K562 (cell line): ENCODE measurements at regions not wholly inside any gene's neighbourhood (a gene's known extent, or its start where the extent isn't known, plus 50 kb on each side); places are given as distances from the start of the nearest gene placed in this dataset.

Source experiments
- ATAC-seq: fragments of 200-7000 bp; cut with Tn5 transposase; 3 replicates; pipeline ENCODE4 v1.9.1; 2020; ENCODE audit warnings: moderate library complexity
- BruUV-seq: library from RNA; stranded (reverse); fragments of 400-500 nt; replicated peaks from 2 replicates; lab custom pipeline; 2021; lab: Mats Ljungman, UMichigan
- CTCF ChIA-PET: fragments of 300-600 bp; formaldehyde crosslinking; extraction: SDS; loops from one replicate; lab custom pipeline; 2021; ENCODE audit warnings: low intra/inter-chr PET ratio; lab: Yijun Ruan, JAX
- POLR2A ChIA-PET: fragments of 300-600, 350-650 bp; sonication (Branson Sonifier 250); formaldehyde crosslinking; extraction: SDS; loops from one replicate; lab custom pipeline; 2021; ENCODE audit warnings: antibody characterized with exemption, inconsistent platforms; lab: Yijun Ruan, JAX
- DNase-seq, 4 experiments: peaks; one replicate each; pipeline versions ENCODE4 v3.0.0 to v3.0.0-alpha.2; 2011 to 2018; ENCODE audit warnings: low spot score in 3 of 4, mixed read lengths in 3 of 4; ENCODE audit errors: extremely low read depth in 1 of 4
- FAIRE-seq: peaks from 2 replicates; lab custom pipeline; 2011; peaks lifted over from hg19 to GRCh38; lab: Jason Lieb, UNC
- H2AFZ ChIP-seq: 2 replicates; pipeline ENCODE4 v1.6.0; 2011; ENCODE audit warnings: low read depth, low read length, control low read depth, inconsistent platforms
- H3K27ac ChIP-seq: fragments of 200-600 bp; 3 replicates; pipeline ENCODE4 v1.8.0; 2011; ENCODE audit warnings: low read depth, mild to moderate bottlenecking, control low read depth, inconsistent platforms, low read length, moderate library complexity, mixed read lengths; ENCODE audit errors: extremely low read depth
- H3K27me3 ChIP-seq, 2 experiments: fragments of 300-600 bp in 1 of 2; 2 replicates in 1 of 2; 3 replicates in 1 of 2; pipeline versions ENCODE4 v1.6.0 to v1.8.0; 2011; ENCODE audit warnings: inconsistent platforms in 2 of 2, low read length in 2 of 2, mild to moderate bottlenecking in 1 of 2, mixed read lengths in 1 of 2, moderate library complexity in 1 of 2; ENCODE audit not compliant: control insufficient read depth in 2 of 2, insufficient read depth in 2 of 2
- H3K36me3 ChIP-seq: fragments of 300-600 bp; 3 replicates; pipeline ENCODE4 v1.8.0; 2011; ENCODE audit warnings: mild to moderate bottlenecking, low read length, inconsistent platforms; ENCODE audit not compliant: control insufficient read depth, insufficient read depth
- H3K4me1 ChIP-seq, 2 experiments: fragments of 200-600 bp in 1 of 2; replicated peaks in 1 of 2; 2 replicates in 1 of 2; 3 replicates in 1 of 2; pipeline versions ENCODE4 v1.5.1 to v1.8.0; 2011; ENCODE audit warnings: inconsistent platforms in 2 of 2, low read length in 2 of 2, mild to moderate bottlenecking in 1 of 2, mixed read lengths in 1 of 2, moderate library complexity in 1 of 2; ENCODE audit not compliant: control insufficient read depth in 2 of 2, insufficient read depth in 2 of 2
- H3K4me2 ChIP-seq: 2 replicates; pipeline ENCODE4 v1.6.1; 2011; ENCODE audit warnings: low read length, control low read depth, inconsistent platforms, mixed read lengths; ENCODE audit not compliant: insufficient read depth
- H3K4me3 ChIP-seq: fragments of 200-600 bp; sonication (generic), shearing (Covaris generic); 2 replicates; pipeline ENCODE4 v1.5.1; 2016; ENCODE audit warnings: control low read depth, inconsistent platforms
- H3K79me2 ChIP-seq: fragments of 200-600 bp; 3 replicates; pipeline ENCODE4 v1.8.0; 2011; ENCODE audit warnings: low read length, inconsistent platforms; ENCODE audit not compliant: control insufficient read depth, insufficient read depth
- H3K9ac ChIP-seq, 2 experiments: 2 replicates each; pipeline versions ENCODE4 v1.6.0 to v1.6.1; 2011; ENCODE audit warnings: low read depth in 2 of 2, low read length in 2 of 2, control low read depth in 1 of 2, inconsistent platforms in 1 of 2, mild to moderate bottlenecking in 1 of 2, mixed read lengths in 1 of 2; ENCODE audit not compliant: insufficient read depth in 1 of 2
- H3K9me1 ChIP-seq: one replicate; pipeline ENCODE4 v1.6.0; 2011; ENCODE audit warnings: inconsistent platforms, mild to moderate bottlenecking, low read length, moderate library complexity; ENCODE audit not compliant: control insufficient read depth, insufficient read depth
- H3K9me3 ChIP-seq: replicated peaks from 2 replicates; pipeline ENCODE4 v1.5.1; 2011; ENCODE audit warnings: low read depth, low read length, inconsistent platforms; ENCODE audit not compliant: control insufficient read depth, insufficient read depth
- H4K20me1 ChIP-seq: replicated peaks from 2 replicates; pipeline ENCODE4 v1.6.1; 2011; ENCODE audit warnings: low read length, inconsistent platforms, mixed read lengths; ENCODE audit not compliant: control insufficient read depth, insufficient read depth
- CC2D1A ChIP-seq: fragments of 450-650 bp; IDR thresholded peaks from 2 replicates; pipeline ENCODE4 v1.6.1; 2017; ENCODE audit warnings: mild to moderate bottlenecking
- CHD4 ChIP-seq: fragments of 200-600 bp; sonication (generic); IDR thresholded peaks from 3 replicates; pipeline ENCODE4 v1.6.1; 2012; ENCODE audit warnings: low read depth, mild to moderate bottlenecking, mixed read lengths, low read length, inconsistent platforms; ENCODE audit not compliant: insufficient read depth, insufficient replicate concordance, poor library complexity, severe bottlenecking
- GABPB2 ChIP-seq: fragments of 250-450 bp; sonication (Bioruptor Pico); conservative IDR thresholded peaks from 2 replicates; pipeline ENCODE4 v1.5.1; 2021; ENCODE audit warnings: mild to moderate bottlenecking
- GTF2F1 ChIP-seq: IDR thresholded peaks from 2 replicates; pipeline ENCODE4 v1.6.1; 2011; ENCODE audit warnings: low read depth, low read length, improper control_type of control experiment
- KDM4B ChIP-seq, 2 experiments: fragments of 450-650 bp in 1 of 2; sonication (generic) in 1 of 2; IDR thresholded peaks; 2 replicates each; pipeline ENCODE4 v1.6.1; 2016 to 2017; ENCODE audit warnings: borderline replicate concordance in 2 of 2, antibody characterized with exemption in 1 of 2, low read depth in 1 of 2, mild to moderate bottlenecking in 1 of 2
- KLF6 ChIP-seq: fragments of 250-450 bp; sonication (Bioruptor Pico); IDR thresholded peaks from 2 replicates; pipeline ENCODE4 v1.4.0; 2020; ENCODE audit warnings: mild to moderate bottlenecking, moderate library complexity, borderline replicate concordance
- MCM5 ChIP-seq: fragments of 450-650 bp; IDR thresholded peaks from 2 replicates; pipeline ENCODE4 v1.6.1; 2016; ENCODE audit warnings: low read depth
- MIER1 ChIP-seq: fragments of 450-650 bp; IDR thresholded peaks from 2 replicates; pipeline ENCODE4 v1.6.1; 2016; ENCODE audit warnings: antibody characterized with exemption, mild to moderate bottlenecking, low read depth
- RBM25 ChIP-seq: fragments of 200-400 bp; formaldehyde crosslinking; IDR thresholded peaks from 2 replicates; pipeline ENCODE4 v1.6.1; 2018; ENCODE audit warnings: low read length, low read depth, moderate library complexity; ENCODE audit not compliant: severe bottlenecking
- RFX5 ChIP-seq: IDR thresholded peaks from 2 replicates; pipeline ENCODE4 v1.6.1; 2011; ENCODE audit warnings: low read depth, mild to moderate bottlenecking, improper control_type of control experiment, low read length
- TRIM24 ChIP-seq, 2 experiments: fragments of 450-650 bp; IDR thresholded peaks; 2 replicates each; pipeline ENCODE4 v1.6.1; 2016
- ZNF133 ChIP-seq: fragments of 250-450 bp; sonication (Bioruptor Pico); IDR thresholded peaks from 2 replicates; pipeline ENCODE4 v1.4.0; 2020; ENCODE audit warnings: mild to moderate bottlenecking
- WGBS: fragments of 100-300 bp; shearing (Covaris generic); methylation state at CpG from one replicate; pipeline ENCODE4 v1.1.6; 2016; ENCODE audit warnings: low coverage, mixed read lengths; ENCODE audit not compliant: insufficient coverage; ENCODE audit errors: missing lambda C conversion rate; 5-methylcytosine and 5-hydroxymethylcytosine counted together
- in situ Hi-C: fragments of 300-500 bp; cut with MboI; formaldehyde crosslinking; loops from 4 replicates; pipeline ENCODE4 v1.15.0; 2018; ENCODE audit warnings: inconsistent platforms, mixed read lengths
- intact Hi-C: fragments of 100-400 bp; cut with micrococcal nuclease; formaldehyde crosslinking; loops from 2 replicates; pipeline ENCODE4 v1.14.2; 2022
- TF ChIP-seq, protein P1 (sequence below): fragments of 450-650 bp; IDR thresholded peaks from 2 replicates; pipeline ENCODE4 v1.6.1; 2014; ENCODE audit warnings: low read depth, mild to moderate bottlenecking, moderate library complexity, borderline replicate concordance
- TF ChIP-seq, protein P2 (sequence below): sonication (generic); formaldehyde crosslinking; IDR thresholded peaks from 2 replicates; pipeline ENCODE4 v1.8.0; 2022; ENCODE audit warnings: mild to moderate bottlenecking, missing genetic modification reagents
- TF ChIP-seq, protein P3 (sequence below): sonication (generic); formaldehyde crosslinking; IDR thresholded peaks from 2 replicates; pipeline ENCODE4 v1.8.0; 2022; ENCODE audit warnings: mild to moderate bottlenecking, missing genetic modification reagents, borderline replicate concordance
- TF ChIP-seq, protein P4 (sequence below), 2 experiments: fragments of 200-800 bp in 1 of 2; sonication (Bioruptor generic) in 1 of 2; sonication (generic) in 1 of 2; formaldehyde crosslinking in 1 of 2; IDR thresholded peaks in 1 of 2; conservative IDR thresholded peaks in 1 of 2; 2 replicates each; pipeline versions ENCODE4 v1.5.0 to v1.6.1; 2016 to 2020; ENCODE audit warnings: missing compliant biosample characterization in 1 of 2, missing genetic modification characterization in 1 of 2, missing genetic modification reagents in 1 of 2

DNA sequence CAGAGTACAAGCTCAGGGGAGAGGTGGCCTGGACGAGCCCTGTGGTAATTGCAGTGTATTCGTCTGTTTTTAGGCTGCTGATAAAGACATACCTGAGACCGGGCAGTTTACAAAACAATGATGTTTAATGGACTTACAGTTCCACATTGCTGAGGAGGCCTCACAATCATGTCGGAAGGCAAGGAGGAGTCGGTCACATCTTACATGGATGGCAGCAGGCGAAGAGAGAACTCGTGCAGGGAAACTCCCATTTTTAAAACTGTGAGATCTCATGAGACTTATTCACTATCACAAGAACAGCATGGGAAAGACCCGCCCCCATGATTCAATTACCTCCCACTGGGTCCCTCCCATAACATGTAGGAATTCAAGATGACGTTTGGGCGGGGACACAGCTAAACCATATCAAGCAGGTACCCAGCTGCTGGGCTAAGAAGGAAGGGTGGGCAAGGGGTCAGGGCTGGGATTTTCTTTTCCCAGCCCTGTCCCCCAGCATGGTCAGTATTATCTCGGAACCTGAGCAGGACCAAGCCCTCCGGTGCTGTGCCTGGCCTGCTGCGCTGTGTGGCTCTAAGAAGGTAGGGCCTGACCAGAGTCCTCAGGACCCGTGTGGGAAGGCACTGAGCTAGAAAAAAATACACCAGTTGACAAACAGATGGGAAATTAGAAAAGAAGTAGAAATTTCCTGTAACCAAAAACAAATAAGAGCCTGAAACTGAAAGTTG, 78.6 kb upstream of the SH3BP4 start:
- no peak overlapping the region for H2AFZ ChIP-seq
- no TSS peak for BruUV-seq
- no peak overlapping the region for H3K4me3 ChIP-seq
- H3K36me3 ChIP-seq: no peaks in the 10 kb centered on the region
- H4K20me1 ChIP-seq: no peaks in the 10 kb centered on the region
- H3K27ac ChIP-seq: no peak overlapping the region
- 0% methylated on average over 14 of the region's 14 CpGs for WGBS
- DNase-seq: no peak
- in situ Hi-C loops: no loop called here
- FAIRE-seq: no peak
- intact Hi-C loops: no loop called here
- H3K9ac ChIP-seq: no peak overlapping the region
- H3K9me3 ChIP-seq: no peaks in the 10 kb centered on the region
- H3K4me1 ChIP-seq: no peaks in the 10 kb centered on the region
- H3K79me2 ChIP-seq: no peaks in the 10 kb centered on the region
- ChIA-PET CTCF (no interaction called here), POLR2A (no interaction called here)
- no peak overlapping the region for H3K4me2 ChIP-seq
- ATAC-seq: no peak
- no peaks in the 10 kb centered on the region for H3K9me1 ChIP-seq
- H3K27me3 ChIP-seq: no peaks in the 10 kb centered on the region
- TF ChIP-seq TRIM24 (IDR thresholded peaks at IDR 0.05) (no peak), MCM5 (no peak), CHD4 (no peak), GTF2F1 (no peak), KDM4B (IDR thresholded peaks at IDR 0.05; ENCODE audit: borderline replicate concordance in 2 of 2, low read depth in 1 of 2) (no peak), RBM25 (no peak), MIER1 (no peak), GABPB2 (CRISPR knock-in tag) (no peak), RFX5 (no peak), KLF6 (CRISPR knock-in tag) (no peak), CC2D1A (no peak), ZNF133 (CRISPR knock-in tag) (no peak)
- TF ChIP-seq, protein P1, sequence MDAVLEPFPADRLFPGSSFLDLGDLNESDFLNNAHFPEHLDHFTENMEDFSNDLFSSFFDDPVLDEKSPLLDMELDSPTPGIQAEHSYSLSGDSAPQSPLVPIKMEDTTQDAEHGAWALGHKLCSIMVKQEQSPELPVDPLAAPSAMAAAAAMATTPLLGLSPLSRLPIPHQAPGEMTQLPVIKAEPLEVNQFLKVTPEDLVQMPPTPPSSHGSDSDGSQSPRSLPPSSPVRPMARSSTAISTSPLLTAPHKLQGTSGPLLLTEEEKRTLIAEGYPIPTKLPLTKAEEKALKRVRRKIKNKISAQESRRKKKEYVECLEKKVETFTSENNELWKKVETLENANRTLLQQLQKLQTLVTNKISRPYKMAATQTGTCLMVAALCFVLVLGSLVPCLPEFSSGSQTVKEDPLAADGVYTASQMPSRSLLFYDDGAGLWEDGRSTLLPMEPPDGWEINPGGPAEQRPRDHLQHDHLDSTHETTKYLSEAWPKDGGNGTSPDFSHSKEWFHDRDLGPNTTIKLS: no peak
- TF ChIP-seq, protein P2, sequence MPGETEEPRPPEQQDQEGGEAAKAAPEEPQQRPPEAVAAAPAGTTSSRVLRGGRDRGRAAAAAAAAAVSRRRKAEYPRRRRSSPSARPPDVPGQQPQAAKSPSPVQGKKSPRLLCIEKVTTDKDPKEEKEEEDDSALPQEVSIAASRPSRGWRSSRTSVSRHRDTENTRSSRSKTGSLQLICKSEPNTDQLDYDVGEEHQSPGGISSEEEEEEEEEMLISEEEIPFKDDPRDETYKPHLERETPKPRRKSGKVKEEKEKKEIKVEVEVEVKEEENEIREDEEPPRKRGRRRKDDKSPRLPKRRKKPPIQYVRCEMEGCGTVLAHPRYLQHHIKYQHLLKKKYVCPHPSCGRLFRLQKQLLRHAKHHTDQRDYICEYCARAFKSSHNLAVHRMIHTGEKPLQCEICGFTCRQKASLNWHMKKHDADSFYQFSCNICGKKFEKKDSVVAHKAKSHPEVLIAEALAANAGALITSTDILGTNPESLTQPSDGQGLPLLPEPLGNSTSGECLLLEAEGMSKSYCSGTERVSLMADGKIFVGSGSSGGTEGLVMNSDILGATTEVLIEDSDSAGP (CRISPR knock-in tag): no peak
- TF ChIP-seq, protein P3, sequence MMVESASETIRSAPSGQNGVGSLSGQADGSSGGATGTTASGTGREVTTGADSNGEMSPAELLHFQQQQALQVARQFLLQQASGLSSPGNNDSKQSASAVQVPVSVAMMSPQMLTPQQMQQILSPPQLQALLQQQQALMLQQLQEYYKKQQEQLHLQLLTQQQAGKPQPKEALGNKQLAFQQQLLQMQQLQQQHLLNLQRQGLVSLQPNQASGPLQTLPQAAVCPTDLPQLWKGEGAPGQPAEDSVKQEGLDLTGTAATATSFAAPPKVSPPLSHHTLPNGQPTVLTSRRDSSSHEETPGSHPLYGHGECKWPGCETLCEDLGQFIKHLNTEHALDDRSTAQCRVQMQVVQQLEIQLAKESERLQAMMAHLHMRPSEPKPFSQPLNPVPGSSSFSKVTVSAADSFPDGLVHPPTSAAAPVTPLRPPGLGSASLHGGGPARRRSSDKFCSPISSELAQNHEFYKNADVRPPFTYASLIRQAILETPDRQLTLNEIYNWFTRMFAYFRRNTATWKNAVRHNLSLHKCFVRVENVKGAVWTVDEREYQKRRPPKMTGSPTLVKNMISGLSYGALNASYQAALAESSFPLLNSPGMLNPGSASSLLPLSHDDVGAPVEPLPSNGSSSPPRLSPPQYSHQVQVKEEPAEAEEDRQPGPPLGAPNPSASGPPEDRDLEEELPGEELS (CRISPR knock-in tag): no peak
- TF ChIP-seq, protein P4, sequence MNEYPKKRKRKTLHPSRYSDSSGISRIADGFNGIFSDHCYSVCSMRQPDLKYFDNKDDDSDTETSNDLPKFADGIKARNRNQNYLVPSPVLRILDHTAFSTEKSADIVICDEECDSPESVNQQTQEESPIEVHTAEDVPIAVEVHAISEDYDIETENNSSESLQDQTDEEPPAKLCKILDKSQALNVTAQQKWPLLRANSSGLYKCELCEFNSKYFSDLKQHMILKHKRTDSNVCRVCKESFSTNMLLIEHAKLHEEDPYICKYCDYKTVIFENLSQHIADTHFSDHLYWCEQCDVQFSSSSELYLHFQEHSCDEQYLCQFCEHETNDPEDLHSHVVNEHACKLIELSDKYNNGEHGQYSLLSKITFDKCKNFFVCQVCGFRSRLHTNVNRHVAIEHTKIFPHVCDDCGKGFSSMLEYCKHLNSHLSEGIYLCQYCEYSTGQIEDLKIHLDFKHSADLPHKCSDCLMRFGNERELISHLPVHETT (CRISPR knock-in tag; conservative IDR thresholded peaks at IDR 0.05 in 1 of 2, IDR thresholded peaks at IDR 0.05 in 1 of 2): no peak
